HAP-1 (cell line): ENCODE measurements at regions not wholly inside any gene's neighbourhood (a gene's known extent, or its start where the extent isn't known, plus 50 kb on each side); places are given as distances from the start of the nearest gene placed in this dataset.

Experiments
- DNase-seq, 2 experiments: peaks; one replicate each; pipeline ENCODE4 v3.0.0-alpha.2; 2016 to 2020; ENCODE audit warnings: low spot score in 2 of 2
- H3K27me3 ChIP-seq: fragments of 250-450 bp; sonication (Bioruptor Pico); 2 replicates; pipeline ENCODE4 v1.5.1; 2020; ENCODE audit warnings: low read depth, mild to moderate bottlenecking, moderate library complexity
- H3K36me3 ChIP-seq: fragments of 250-450 bp; sonication (Bioruptor Pico); replicated peaks from 2 replicates; pipeline ENCODE4 v1.5.1; 2020; ENCODE audit warnings: mild to moderate bottlenecking
- H3K4me1 ChIP-seq: fragments of 250-450 bp; sonication (Bioruptor Pico); 2 replicates; pipeline ENCODE4 v1.5.1; 2020; ENCODE audit warnings: mild to moderate bottlenecking
- H3K4me3 ChIP-seq: fragments of 250-450 bp; sonication (Bioruptor Pico); 2 replicates; pipeline ENCODE4 v1.5.1; 2020; ENCODE audit warnings: mild to moderate bottlenecking, moderate library complexity
- H3K9me3 ChIP-seq: fragments of 250-450 bp; sonication (Bioruptor Pico); 2 replicates; pipeline ENCODE4 v1.5.1; 2020; ENCODE audit warnings: mild to moderate bottlenecking, moderate library complexity
- in situ Hi-C: fragments of 300-500 bp; cut with MboI; formaldehyde crosslinking; loops from 3 replicates; pipeline ENCODE4 v1.14.3; 2020; ENCODE audit warnings: low sequenced_read_pairs, inconsistent platforms, mixed read lengths

- H3K4me1 ChIP-seq = no peaks in the 10 kb centered on the region
- H3K36me3 ChIP-seq = no peaks in the 10 kb centered on the region
- no peaks in the 10 kb centered on the region for H3K9me3 ChIP-seq
- in situ Hi-C loops = no loop called here
- peaks cover 3% of the 10 kb centered on the region; the same call in 1 of the 2 replicates for H3K27me3 ChIP-seq
- H3K4me3 ChIP-seq = no peak overlapping the region
- DNase-seq = no peak
Measured at GRCh38 chr4:82232891-82233290, 140.9 kb downstream of the HNRNPD start.

GRCh38 chr4:82231806-82232205 is 142.0 kb downstream of the HNRNPD start:
- H3K4me3 ChIP-seq = no peak overlapping the region
- no peaks in the 10 kb centered on the region for H3K4me1 ChIP-seq
- in situ Hi-C loops = no loop called here
- peaks cover 3% of the 10 kb centered on the region; the same call in 1 of the 2 replicates for H3K27me3 ChIP-seq
- DNase-seq = no peak
- no peaks in the 10 kb centered on the region for H3K36me3 ChIP-seq
- H3K9me3 ChIP-seq = no peaks in the 10 kb centered on the region

GRCh38 chr4:82230306-82230705 is 143.5 kb downstream of the HNRNPD start:
- H3K4me3 ChIP-seq = no peak overlapping the region
- no peak for DNase-seq

GRCh38 chr4:82225030-82225429 is 148.8 kb downstream of the HNRNPD start:
- no peak for DNase-seq
- Histone ChIP-seq H3K36me3 (no peaks in the 10 kb centered on the region), H3K27me3 (0 out of 2 replicates have a peak, but pooled peaks cover 5% of the 10 kb centered on the region), H3K4me1 (no peaks in the 10 kb centered on the region), H3K4me3 (no peak overlapping the region), H3K9me3 (no peaks in the 10 kb centered on the region)
- in situ Hi-C loops = no loop called here

More at GRCh38 chr4:82230306-82230705, 143.5 kb downstream of the HNRNPD start:
- Histone ChIP-seq H3K4me1 (no peaks in the 10 kb centered on the region), H3K9me3 (no peaks in the 10 kb centered on the region), H3K27me3 (peaks cover 3% of the 10 kb centered on the region; the same call in 1 of the 2 replicates), H3K36me3 (no peaks in the 10 kb centered on the region)
- in situ Hi-C loops = no loop called here

- DNase-seq = no peak
- in situ Hi-C loops = no loop called here
- H3K4me1 ChIP-seq = no peaks in the 10 kb centered on the region
Measured at GRCh38 chr4:82223715-82224114, 150.1 kb downstream of the HNRNPD start.

GRCh38 chr4:82219346-82219745 is 154.4 kb downstream of the HNRNPD start:
- Histone ChIP-seq H3K36me3 (no peaks in the 10 kb centered on the region), H3K27me3 (peaks cover 7% of the 10 kb centered on the region; the same call in 1 of the 2 replicates), H3K9me3 (no peaks in the 10 kb centered on the region), H3K4me3 (no peak overlapping the region), H3K4me1 (no peaks in the 10 kb centered on the region)
- in situ Hi-C loops = no loop called here
- DNase-seq = no peak

More at GRCh38 chr4:82223715-82224114, 150.1 kb downstream of the HNRNPD start:
- H3K9me3 ChIP-seq = no peaks in the 10 kb centered on the region
- H3K36me3 ChIP-seq = no peaks in the 10 kb centered on the region
- H3K4me3 ChIP-seq = no peak overlapping the region
- 0 out of 2 replicates have a peak, but pooled peaks cover 5% of the 10 kb centered on the region for H3K27me3 ChIP-seq

GRCh38 chr4:82217986-82218715 is 155.6 kb downstream of the HNRNPD start:
- Histone ChIP-seq H3K4me1 (no peaks in the 10 kb centered on the region), H3K9me3 (no peaks in the 10 kb centered on the region), H3K27me3 (peaks cover 6% of the 10 kb centered on the region; the same call in 1 of the 2 replicates), H3K36me3 (no peaks in the 10 kb centered on the region), H3K4me3 (no peak overlapping the region)
- in situ Hi-C loops = no loop called here
- no peak for DNase-seq

DNA sequence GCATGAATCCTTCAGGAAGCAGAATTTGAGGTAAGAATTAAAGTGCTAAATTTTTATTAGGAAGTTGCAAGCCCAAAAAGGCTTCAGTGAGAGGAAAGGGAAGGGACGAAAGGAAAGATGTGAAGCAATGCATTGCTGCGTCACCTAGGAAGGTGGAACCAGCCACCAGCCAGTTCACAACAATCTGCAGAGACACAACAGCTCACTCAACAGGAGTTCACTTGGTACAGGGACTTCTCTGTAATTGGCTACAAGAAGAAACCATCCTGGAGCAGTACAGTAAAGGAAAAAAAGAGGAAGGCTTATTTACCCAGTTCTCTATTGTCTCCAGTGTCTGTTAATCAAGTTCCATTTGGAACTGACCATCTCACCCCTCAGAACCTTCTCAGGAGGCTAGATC is 157.6 kb downstream of the HNRNPD start:
- no peak for DNase-seq
- in situ Hi-C loops = no loop called here
- Histone ChIP-seq H3K4me1 (no peaks in the 10 kb centered on the region), H3K9me3 (no peaks in the 10 kb centered on the region), H3K27me3 (peaks cover 6% of the 10 kb centered on the region; the same call in 1 of the 2 replicates), H3K36me3 (no peaks in the 10 kb centered on the region), H3K4me3 (no peak overlapping the region)

- H3K4me3 ChIP-seq = no peak overlapping the region
- H3K27me3 ChIP-seq = peaks cover 6% of the 10 kb centered on the region; the same call in 1 of the 2 replicates
- H3K9me3 ChIP-seq = no peaks in the 10 kb centered on the region
- in situ Hi-C loops = no loop called here
- DNase-seq = no peak
- no peaks in the 10 kb centered on the region for H3K4me1 ChIP-seq
- H3K36me3 ChIP-seq = no peaks in the 10 kb centered on the region
Measured at GRCh38 chr4:82215800-82216199, 158.0 kb downstream of the HNRNPD start.

DNA sequence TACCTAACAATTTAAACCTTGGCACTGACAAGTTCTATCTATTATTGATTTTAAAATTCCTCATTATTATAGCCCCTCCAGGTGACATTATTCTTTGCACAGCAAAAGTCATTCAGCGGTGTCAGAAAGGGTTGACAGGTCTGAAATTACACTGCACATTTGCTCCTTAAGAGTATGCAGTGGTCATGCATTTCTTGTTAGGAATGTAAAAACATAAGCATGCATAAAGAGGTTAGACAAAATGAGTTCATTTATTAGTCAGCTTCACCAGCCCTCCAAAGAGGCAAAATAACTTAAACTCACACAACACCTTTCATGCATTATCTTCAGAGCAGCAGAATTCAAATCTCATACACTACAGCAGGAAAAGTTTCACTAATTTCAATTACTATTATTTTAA is 158.8 kb downstream of the HNRNPD start:
- in situ Hi-C loops = no loop called here
- Histone ChIP-seq H3K36me3 (no peaks in the 10 kb centered on the region), H3K9me3 (no peaks in the 10 kb centered on the region), H3K27me3 (peaks cover 6% of the 10 kb centered on the region; the same call in 1 of the 2 replicates), H3K4me3 (no peak overlapping the region), H3K4me1 (no peaks in the 10 kb centered on the region)
- DNase-seq = no peak

DNA sequence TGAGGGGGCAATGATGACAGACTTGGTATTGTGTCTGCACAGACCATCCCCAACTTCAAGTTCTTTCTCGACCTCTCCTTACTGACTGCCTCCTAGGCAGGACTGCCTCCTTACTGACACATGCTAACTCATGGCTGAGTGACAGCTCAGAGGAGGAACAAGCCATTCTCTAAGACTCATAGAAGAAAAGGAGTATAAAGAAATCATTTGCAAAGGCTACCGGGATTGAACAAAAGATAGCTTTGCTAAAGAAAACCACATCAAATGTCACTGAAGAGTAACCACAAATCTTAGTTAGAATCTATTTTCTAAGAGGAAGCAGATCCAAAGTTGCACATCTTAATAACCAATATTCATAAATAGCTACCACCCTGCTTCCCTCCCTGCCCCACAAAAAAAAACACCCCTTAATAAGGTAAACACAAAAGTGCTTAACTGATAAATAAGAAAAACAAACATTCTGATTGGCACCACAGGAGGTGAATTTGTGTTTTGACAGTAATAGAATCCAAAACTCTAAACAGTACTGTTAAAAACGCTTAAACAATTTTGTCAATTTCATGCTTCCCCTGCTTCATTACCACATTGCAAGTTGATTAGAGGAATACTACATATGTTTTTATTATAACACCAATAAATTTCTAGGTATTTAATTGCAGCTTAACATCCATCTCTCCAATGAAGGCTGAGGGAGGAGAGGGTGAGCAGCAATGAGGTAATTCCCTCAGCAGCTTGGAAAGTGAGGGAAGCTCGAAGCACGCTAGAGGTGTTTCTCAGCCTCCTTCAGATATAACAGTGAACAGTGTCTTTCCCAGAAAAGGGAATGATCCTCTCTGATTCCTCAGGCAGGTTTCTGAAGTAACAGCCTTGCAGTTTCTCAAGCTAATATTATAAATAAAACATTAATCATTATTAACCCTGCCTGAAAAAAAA is 160.0 kb downstream of the HNRNPD start:
- in situ Hi-C loops = no loop called here
- no peaks in the 10 kb centered on the region for H3K36me3 ChIP-seq
- no peak overlapping the region for H3K4me3 ChIP-seq
- peaks cover 6% of the 10 kb centered on the region; the same call in 1 of the 2 replicates for H3K27me3 ChIP-seq
- no peak for DNase-seq
- no peaks in the 10 kb centered on the region for H3K4me1 ChIP-seq
- no peaks in the 10 kb centered on the region for H3K9me3 ChIP-seq

GRCh38 chr4:82201805-82202641 is 171.8 kb downstream of the HNRNPD start:
- H3K4me1 ChIP-seq = no peaks in the 10 kb centered on the region
- in situ Hi-C loops = loop anchor here (10.0 kb wide), 2 partner anchors 727 to 787 kb away; partner anchors contain the start of gene RASGEF1B
- no peak overlapping the region for H3K4me3 ChIP-seq
- 0 out of 2 replicates have a peak, but pooled peaks cover 2% of the 10 kb centered on the region for H3K27me3 ChIP-seq
- peak; percentile 58 to 80 for DNase-seq
- H3K36me3 ChIP-seq = no peaks in the 10 kb centered on the region
- peaks cover 5% of the 10 kb centered on the region; the same call in 1 of the 2 replicates for H3K9me3 ChIP-seq

DNA sequence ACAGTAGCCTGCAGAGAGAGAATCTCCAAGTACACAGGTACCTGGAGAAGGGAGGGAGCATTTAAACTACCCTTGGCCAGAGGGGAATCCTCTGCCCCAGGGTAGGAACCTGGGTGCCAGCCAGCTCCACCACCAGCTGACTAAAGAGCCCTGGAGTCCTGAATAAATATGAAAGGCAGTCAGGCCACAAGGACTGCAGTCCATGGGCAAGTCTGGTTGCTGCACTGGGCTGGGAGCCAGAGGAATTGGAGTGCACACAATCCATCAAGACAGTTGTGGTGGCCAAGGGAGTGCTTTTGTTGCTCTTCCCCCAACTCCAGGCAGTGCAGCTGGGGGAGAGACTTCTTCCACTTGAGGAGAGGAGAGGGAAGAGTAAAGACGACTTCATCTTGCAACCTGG is 172.5 kb downstream of the HNRNPD start:
- H3K4me1 ChIP-seq = no peaks in the 10 kb centered on the region
- peaks cover 1% of the 10 kb centered on the region; the same call in 1 of the 2 replicates for H3K9me3 ChIP-seq
- no peak overlapping the region for H3K4me3 ChIP-seq
- in situ Hi-C loops = loop anchor here (10.0 kb wide), 2 partner anchors 727 to 787 kb away; partner anchors contain the start of gene RASGEF1B
- H3K36me3 ChIP-seq = no peaks in the 10 kb centered on the region
- H3K27me3 ChIP-seq = 0 out of 2 replicates have a peak, but pooled peaks cover 2% of the 10 kb centered on the region
- no peak for DNase-seq
